ENCODE measurements at regions not wholly inside any gene's neighbourhood (a gene's known extent, or its start where the extent isn't known, plus 50 kb on each side); places are given as distances from the start of the nearest gene placed in this dataset.
"Not testable (repeated sequence)": the region's sequence is repeated elsewhere in the genome, so short reads cannot be mapped to it uniquely, and the experiment has no call there.

- not testable (repeated sequence) for DNase-seq
These were observed 50.8 kb downstream of the PPIAL4G start for GRCh38 chr1:148432318-148432717.

GRCh38 chr1:148429856-148430255, 53.2 kb downstream of the PPIAL4G start:
- DNase-seq = not testable (repeated sequence)

- DNase-seq = peak in 1 of 2 donors; percentile 27
These were observed 56.0 kb downstream of the PPIAL4G start for GRCh38 chr1:148426940-148427611.

DNA sequence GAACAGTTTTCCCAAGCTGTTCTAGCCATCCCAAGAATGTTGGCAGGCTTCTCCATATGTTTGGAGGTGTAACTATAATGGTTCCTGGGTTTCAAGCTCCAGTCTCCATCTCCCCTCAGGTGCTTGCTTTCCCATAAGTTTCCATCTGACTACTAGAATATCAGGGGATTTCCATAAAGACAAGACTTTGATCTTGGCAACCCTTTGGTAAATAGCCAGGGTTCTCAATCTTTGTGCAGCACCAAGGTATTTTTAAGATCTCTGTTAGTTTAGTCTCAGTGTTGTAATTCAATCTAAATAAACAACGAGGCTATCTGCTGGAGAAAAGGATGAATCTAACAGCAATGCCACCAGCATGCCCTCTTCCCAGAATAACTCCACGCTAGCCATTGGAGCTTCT, 56.7 kb downstream of the PPIAL4G start:
- not testable (repeated sequence) for DNase-seq

DNA sequence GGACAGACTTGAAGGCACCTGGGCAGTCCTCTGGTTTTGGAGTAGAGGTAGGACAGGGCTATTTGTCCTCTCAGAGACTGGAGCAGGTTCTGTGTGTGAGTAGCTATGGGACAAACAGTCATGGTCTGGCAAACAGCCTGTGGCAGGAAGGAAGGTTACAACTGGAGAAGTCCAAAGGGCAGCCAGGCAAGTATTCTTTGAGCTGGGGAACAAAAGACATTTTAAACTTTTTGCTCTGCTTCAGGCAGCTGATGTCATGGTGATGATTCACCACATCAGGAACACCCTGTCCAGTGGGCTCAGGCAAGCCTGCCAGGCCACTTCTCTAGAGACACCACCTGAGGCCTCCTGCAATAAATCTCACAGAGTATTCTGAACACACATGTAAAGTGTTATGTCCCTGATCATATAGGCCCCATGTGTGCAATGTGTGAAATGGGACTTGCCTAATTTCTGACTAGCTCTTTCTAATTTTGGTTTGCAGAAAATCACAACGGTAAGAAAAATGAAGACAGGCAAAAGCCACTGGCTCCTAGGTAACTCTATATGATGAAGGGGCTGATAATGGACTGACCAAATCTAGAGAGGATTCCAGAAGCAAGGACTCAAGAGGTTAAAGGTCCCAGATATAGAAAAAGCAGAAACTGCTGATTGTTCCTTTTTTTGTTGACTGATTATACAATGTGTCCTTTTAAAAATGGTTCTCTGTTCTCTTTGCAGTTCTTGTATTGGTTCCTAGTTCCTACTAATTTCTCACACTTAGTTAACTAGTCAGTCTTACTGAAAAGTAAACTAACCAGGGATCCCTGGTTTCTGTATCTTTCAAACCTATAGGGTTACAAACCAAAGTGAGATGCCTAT, 58.7 kb downstream of the PPIAL4G start:
- DNase-seq = not testable (repeated sequence)

DNA sequence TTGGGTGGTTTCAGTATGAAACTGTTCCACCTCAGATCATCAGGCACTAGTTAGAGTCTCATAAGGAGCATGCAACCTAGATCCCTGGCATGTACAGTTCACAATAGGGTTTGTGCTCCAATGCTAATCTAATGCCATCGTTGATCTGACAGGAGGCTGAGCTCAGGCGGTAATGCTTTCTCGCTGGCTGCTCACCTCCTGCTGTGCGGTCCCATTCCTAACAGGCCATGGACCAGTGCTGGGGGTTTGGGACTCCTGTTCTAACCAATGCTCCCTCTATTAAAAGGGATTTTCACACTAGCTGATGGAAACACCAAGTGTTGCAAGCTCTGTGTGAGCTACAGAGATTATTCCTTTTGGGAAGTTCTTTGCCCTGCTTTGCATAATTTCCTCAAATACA, 60.2 kb downstream of the PPIAL4G start:
- DNase-seq = not testable (repeated sequence)

DNA sequence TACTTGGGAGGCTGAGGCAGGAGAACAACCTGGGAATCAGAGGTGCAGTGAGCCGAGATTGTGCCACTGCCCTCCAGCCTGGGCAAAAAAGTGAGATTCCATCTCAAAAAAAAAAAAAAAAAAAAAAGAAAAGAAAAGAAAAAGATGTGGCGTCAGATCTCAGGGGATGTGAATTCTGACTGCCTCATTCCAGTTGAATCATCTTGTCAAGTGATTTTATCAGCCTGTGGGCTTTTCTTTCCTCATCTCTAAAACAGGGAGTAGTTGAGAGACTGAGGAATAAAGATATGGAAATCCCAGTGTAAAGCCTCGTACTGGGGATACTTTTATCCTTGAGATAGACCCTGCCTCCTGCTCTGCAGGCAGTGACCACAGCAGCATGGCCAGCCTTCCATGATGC, 65.9 kb downstream of the PPIAL4G start:
- DNase-seq = not testable (repeated sequence)

- DNase-seq = not testable (repeated sequence)
These were observed 69.7 kb downstream of the PPIAL4G start for GRCh38 chr1:148413385-148413784.

GRCh38 chr1:148404786-148405568, 78.1 kb downstream of the PPIAL4G start:
- DNase-seq = not testable (repeated sequence)

DNA sequence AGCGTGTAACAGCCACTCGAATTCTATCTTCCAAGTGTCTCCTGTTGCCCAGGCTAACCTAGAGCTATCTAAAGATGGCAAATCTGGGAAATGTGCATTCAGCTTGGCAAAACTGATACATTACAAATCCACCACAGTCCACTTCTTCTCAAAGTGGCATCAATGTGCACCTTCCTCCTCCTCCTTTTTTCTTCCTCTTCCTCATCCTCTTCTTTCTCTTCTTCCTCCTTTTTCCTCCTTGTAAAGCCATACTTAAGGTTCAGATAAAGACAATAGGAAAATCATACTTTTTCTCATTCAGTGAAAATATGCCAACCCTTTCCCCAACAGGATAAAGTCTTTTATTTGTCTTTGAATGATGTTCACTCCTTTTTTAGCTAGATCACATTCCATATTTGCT, 79.2 kb downstream of the PPIAL4G start:
- not testable (repeated sequence) for DNase-seq

GRCh38 chr1:148403085-148403456, 80.0 kb downstream of the PPIAL4G start:
- DNase-seq = not testable (repeated sequence)

DNA sequence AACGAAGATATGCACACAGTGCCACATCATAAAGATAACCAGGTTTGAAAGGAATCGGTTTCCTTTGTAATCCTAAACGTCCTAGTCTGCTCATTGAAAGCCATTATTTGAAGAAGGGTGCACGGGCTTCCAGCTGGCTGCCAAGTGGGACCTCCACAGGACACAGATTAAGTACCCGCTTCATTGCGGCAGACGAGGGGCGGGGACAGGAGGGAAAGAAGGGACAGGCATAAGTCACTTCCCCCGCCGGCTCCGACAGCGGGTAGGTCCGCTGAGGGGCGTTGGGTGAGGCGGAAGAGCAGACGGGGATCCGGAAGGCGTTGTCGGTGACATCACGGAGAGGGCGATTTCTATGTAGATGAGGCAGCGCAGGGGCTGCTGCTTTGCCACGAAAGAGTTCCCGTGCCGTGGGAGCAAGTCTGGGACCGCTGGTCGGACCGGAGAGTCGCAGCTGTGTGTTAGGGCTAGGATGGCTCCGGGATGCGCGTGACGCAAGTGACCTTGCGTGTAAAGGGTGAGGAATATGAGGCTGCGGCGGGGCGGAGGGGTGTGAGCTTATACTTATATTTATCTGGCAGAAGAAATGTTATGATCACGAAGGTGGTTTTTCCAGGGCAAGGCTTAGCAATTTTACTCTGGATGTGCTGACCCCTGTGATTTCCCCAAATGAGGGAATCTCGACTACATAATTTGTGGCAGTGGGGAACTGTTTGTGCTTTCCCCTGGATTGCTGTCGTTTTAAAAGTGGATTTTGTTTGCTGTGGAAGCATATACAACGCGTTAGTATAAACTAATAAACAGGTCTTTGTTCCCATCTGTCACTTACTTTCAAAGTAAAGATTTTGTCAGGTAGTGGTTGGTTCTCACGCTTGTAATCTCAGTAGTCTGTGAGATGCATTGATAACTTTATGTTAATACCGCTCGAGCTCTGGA, 80.7 kb downstream of the PPIAL4G start:
- peak; percentile 83 to 88 for DNase-seq

GRCh38 chr1:148397516-148397915, 85.6 kb downstream of the PPIAL4G start:
- not testable (repeated sequence) for DNase-seq

GRCh38 chr1:148392505-148392904, 90.6 kb downstream of the PPIAL4G start:
- not testable (repeated sequence) for DNase-seq

GRCh38 chr1:148391323-148391722, 91.8 kb downstream of the PPIAL4G start:
- not testable (repeated sequence) for DNase-seq

- DNase-seq = no peak
These were observed 94.1 kb downstream of the PPIAL4G start for GRCh38 chr1:148389027-148389339.

DNA sequence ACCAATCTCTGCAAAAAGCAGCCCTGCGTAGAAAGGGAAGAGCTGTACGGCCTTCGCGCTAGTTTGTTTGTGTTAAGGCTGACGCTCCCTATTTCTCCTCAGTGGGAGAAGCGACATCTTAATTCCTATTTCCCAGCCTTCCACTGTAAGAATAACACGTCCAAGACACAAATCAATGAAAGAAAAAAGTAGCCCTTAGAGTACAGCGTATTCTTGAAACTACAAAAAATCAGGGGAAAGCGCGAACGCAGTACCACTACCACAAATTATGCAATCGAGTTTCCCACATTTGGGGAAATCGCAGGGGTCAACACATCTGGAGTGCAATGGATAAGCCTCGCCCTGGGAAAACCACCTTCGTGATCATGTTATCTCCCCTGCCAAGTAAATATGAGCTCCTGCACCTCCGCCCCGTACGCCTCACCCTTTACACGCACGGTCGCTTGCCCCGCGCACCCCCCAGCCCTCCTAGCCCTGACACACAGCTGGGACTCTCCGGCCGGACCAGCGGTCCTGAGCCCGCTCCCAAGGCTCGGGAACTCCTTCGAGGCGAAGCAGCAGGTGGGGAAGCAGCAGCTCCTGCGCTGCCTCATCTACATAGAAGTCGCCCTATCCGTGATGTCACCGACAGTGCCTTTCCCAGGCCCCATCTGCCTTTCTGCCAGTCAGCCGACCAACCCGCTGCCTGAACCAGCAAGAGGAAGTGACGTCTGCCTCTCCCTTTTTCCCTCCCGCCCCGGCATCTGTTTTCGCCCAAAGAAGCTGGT, 94.7 kb downstream of the PPIAL4G start:
- DNase-seq = peak; percentile 87 to 89

DNA sequence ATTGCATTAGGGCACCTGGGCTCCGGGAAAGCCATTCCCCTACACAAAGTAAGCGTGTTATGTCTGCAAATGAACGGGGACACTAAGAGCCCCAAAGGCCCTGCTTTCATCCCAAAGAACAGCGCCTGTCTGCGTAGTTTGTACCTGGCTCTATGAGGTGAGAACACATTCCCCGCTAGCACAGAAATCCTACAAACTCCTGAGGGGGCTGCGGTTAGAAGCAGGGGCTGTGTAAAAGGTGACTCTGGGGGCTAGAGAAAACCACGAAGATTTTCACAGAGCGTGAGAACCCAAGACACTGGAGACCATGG, 95.2 kb downstream of the PPIAL4G start:
- DNase-seq = not testable (repeated sequence)

GRCh38 chr1:148387122-148387948, 95.8 kb downstream of the PPIAL4G start:
- peak in 1 of 2 donors; percentile 17 for DNase-seq

DNA sequence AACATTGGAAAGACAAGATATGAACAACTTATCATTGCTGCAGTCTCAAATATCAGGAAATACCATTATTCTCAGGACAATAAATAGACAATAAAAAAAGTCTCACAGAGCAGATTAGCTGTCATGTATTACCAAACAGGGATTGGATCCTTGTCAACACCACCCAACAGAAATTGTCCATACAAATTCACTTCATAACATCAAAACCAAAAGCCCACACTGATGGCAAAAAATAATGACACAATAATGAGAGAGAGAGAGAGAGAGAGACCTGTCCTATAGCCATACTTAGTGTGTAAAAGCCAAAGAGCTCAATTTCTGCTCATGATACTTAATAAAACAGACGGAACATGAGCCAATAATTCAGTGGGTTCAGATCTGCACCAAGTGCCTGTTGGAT, 96.5 kb downstream of the PPIAL4G start:
- DNase-seq = no peak

DNA sequence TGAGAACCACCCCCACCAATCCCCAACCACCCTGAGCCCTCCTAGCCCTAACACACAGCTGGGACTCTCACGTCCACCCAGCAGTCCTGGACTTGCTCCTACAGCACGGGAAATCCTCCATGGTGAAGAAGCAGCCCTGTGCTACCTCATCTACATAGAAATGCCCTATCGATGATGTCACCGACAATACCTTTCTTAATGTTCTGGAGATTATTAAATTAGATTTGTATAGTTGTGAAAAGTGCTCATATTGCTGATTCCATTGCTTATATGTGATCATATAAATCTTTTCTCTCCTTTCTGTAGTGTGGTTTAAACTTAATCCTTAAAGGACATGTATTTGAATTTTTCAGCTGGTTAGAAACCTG, 97.1 kb downstream of the PPIAL4G start:
- not testable (repeated sequence) for DNase-seq

Measured in stimulated activated CD4-positive, alpha-beta T cell treated with anti-CD3 and anti-CD28 coated beads, Interleukin-2, amount 100 ng/mL, for 24 hours (primary cell).